Nephron progenitor cell (in vitro differentiated cells): ENCODE measurements at regions not wholly inside any gene's neighbourhood (a gene's known extent, or its start where the extent isn't known, plus 50 kb on each side); places are given as distances from the start of the nearest gene placed in this dataset.

ENCODE experiments used
- DNase-seq: peaks from one replicate; pipeline ENCODE4 v3.0.0; 2021
- H3K27ac Mint-ChIP-seq: 2 replicates; pipeline ENCODE4 v1.8.0; 2021; ENCODE audit warnings: mild to moderate bottlenecking, moderate library complexity, mixed read lengths
- H3K27me3 Mint-ChIP-seq: 2 replicates; pipeline ENCODE4 v1.8.0; 2021; ENCODE audit warnings: mild to moderate bottlenecking, low read depth, mixed read lengths; ENCODE audit not compliant: poor library complexity
- H3K36me3 Mint-ChIP-seq: 2 replicates; pipeline ENCODE4 v1.8.0; 2021; ENCODE audit warnings: low read depth, mixed read lengths
- H3K4me1 Mint-ChIP-seq: 2 replicates; pipeline ENCODE4 v1.8.0; 2021; ENCODE audit warnings: mixed read lengths
- H3K4me3 Mint-ChIP-seq: 2 replicates; pipeline ENCODE4 v1.8.0; 2021; ENCODE audit warnings: mild to moderate bottlenecking, moderate library complexity, mixed read lengths
- H3K9me3 Mint-ChIP-seq: 2 replicates; pipeline ENCODE4 v1.8.0; 2021; ENCODE audit warnings: mild to moderate bottlenecking, moderate library complexity, mixed read lengths
- TF ChIP-seq, protein P1 (sequence below): fragments of 200-600 bp; sonication (generic); IDR thresholded peaks from 2 replicates; pipeline ENCODE4 v1.5.0; 2021; ENCODE audit warnings: antibody characterized with exemption

- H3K36me3 Mint-ChIP-seq, result no peaks in the 10 kb centered on the region
- no peak for DNase-seq
- TF ChIP-seq, protein P1, sequence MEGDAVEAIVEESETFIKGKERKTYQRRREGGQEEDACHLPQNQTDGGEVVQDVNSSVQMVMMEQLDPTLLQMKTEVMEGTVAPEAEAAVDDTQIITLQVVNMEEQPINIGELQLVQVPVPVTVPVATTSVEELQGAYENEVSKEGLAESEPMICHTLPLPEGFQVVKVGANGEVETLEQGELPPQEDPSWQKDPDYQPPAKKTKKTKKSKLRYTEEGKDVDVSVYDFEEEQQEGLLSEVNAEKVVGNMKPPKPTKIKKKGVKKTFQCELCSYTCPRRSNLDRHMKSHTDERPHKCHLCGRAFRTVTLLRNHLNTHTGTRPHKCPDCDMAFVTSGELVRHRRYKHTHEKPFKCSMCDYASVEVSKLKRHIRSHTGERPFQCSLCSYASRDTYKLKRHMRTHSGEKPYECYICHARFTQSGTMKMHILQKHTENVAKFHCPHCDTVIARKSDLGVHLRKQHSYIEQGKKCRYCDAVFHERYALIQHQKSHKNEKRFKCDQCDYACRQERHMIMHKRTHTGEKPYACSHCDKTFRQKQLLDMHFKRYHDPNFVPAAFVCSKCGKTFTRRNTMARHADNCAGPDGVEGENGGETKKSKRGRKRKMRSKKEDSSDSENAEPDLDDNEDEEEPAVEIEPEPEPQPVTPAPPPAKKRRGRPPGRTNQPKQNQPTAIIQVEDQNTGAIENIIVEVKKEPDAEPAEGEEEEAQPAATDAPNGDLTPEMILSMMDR, result no peak
- no peak overlapping the region for H3K27ac Mint-ChIP-seq
- H3K9me3 Mint-ChIP-seq, result no peaks in the 10 kb centered on the region
- no peaks in the 10 kb centered on the region for H3K4me1 Mint-ChIP-seq
- H3K27me3 Mint-ChIP-seq, result no peaks in the 10 kb centered on the region
- no peak overlapping the region for H3K4me3 Mint-ChIP-seq
Observed at GRCh38 chr3:28125342-28125741, 116.1 kb upstream of the CMC1 start.

DNA sequence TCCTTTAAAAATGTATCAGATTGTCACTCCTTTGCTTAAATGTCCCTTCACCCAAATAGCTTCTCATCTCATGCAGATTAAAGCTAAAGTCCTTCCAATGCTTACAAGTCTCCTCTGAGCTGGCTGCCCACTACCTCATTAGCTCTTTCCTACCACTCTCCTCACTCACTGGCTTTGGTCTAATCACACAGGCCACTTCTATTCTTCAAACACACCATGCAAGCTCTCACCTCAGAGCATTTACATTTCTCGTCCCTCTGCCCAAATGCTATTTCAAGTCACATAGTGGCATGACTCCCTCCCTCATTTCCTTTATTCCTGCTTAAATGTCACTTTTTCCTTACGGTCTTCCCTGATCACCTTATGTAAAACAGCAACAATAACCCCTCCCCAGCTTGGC is 110.6 kb upstream of the CMC1 start:
- DNase-seq, result no peak
- Mint-ChIP-seq H3K4me1 (no peaks in the 10 kb centered on the region), H3K9me3 (no peaks in the 10 kb centered on the region), H3K27ac (no peak overlapping the region), H3K4me3 (no peak overlapping the region), H3K27me3 (no peaks in the 10 kb centered on the region), H3K36me3 (no peaks in the 10 kb centered on the region)
- TF ChIP-seq, protein P1, result no peak

- H3K27ac Mint-ChIP-seq, result no peak overlapping the region
- no peaks in the 10 kb centered on the region for H3K9me3 Mint-ChIP-seq
- no peaks in the 10 kb centered on the region for H3K36me3 Mint-ChIP-seq
- no peak for DNase-seq
- no peaks in the 10 kb centered on the region for H3K4me1 Mint-ChIP-seq
- peaks cover 3% of the 10 kb centered on the region for H3K27me3 Mint-ChIP-seq
- no peak overlapping the region for H3K4me3 Mint-ChIP-seq
- TF ChIP-seq, protein P1, result no peak
Observed at GRCh38 chr3:28132941-28133340, 108.5 kb upstream of the CMC1 start.

DNA sequence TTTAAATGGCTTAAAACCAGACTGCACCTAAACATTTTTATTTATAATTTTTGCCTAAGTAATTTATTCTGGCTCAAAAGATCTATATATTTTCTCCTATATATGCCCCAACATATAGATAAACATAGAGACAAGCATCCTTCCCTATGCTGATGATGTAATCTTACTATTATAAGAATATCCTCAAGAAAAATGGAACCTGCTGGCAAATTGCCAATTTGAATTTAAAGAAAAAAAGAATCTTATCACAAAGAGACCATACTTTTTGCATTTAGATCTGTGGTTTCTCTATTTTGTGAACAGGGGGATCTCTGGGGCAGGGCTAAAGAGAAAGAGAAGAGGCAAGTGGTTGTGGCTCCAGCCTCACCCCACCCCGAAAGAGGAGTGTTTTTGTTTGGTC is 107.2 kb upstream of the CMC1 start:
- H3K9me3 Mint-ChIP-seq, result no peaks in the 10 kb centered on the region
- H3K27me3 Mint-ChIP-seq, result peaks cover 3% of the 10 kb centered on the region
- no peaks in the 10 kb centered on the region for H3K36me3 Mint-ChIP-seq
- no peak overlapping the region for H3K4me3 Mint-ChIP-seq
- H3K27ac Mint-ChIP-seq, result no peak overlapping the region
- no peak for DNase-seq
- H3K4me1 Mint-ChIP-seq, result no peaks in the 10 kb centered on the region
- TF ChIP-seq, protein P1, result no peak

GRCh38 chr3:28134792-28135375 is 106.5 kb upstream of the CMC1 start:
- Mint-ChIP-seq H3K4me3 (no peak overlapping the region), H3K27ac (no peak overlapping the region), H3K27me3 (peaks cover 3% of the 10 kb centered on the region), H3K9me3 (no peaks in the 10 kb centered on the region), H3K4me1 (no peaks in the 10 kb centered on the region), H3K36me3 (no peaks in the 10 kb centered on the region)
- TF ChIP-seq, protein P1, result no peak
- no peak for DNase-seq

- DNase-seq, result no peak
- Mint-ChIP-seq H3K36me3 (no peaks in the 10 kb centered on the region), H3K27ac (no peak overlapping the region), H3K4me1 (no peaks in the 10 kb centered on the region), H3K4me3 (no peak overlapping the region), H3K9me3 (no peaks in the 10 kb centered on the region), H3K27me3 (peaks cover 3% of the 10 kb centered on the region)
- TF ChIP-seq, protein P1, result no peak
Observed at GRCh38 chr3:28136607-28137216, 104.7 kb upstream of the CMC1 start.
